Germinal center (tissue), 1 donor: ENCODE measurements at regions not wholly inside any gene's neighbourhood (a gene's known extent, or its start where the extent isn't known, plus 50 kb on each side); places are given as distances from the start of the nearest gene placed in this dataset.

Source experiments
- DNase-seq: peaks from one replicate; pipeline ENCODE4 v3.0.0; 2012; ENCODE audit warnings: mixed read lengths, low spot score

- no peak for DNase-seq
Measured at GRCh38 chr1:67616394-67616985, 68.5 kb upstream of the GADD45A start.

- no peak for DNase-seq
Measured at GRCh38 chr1:67618285-67619018, 66.5 kb upstream of the GADD45A start.

GRCh38 chr1:67619080-67619479, 65.9 kb upstream of the GADD45A start:
- no peak for DNase-seq

GRCh38 chr1:67623906-67624305, 61.1 kb upstream of the GADD45A start:
- DNase-seq = no peak

DNA sequence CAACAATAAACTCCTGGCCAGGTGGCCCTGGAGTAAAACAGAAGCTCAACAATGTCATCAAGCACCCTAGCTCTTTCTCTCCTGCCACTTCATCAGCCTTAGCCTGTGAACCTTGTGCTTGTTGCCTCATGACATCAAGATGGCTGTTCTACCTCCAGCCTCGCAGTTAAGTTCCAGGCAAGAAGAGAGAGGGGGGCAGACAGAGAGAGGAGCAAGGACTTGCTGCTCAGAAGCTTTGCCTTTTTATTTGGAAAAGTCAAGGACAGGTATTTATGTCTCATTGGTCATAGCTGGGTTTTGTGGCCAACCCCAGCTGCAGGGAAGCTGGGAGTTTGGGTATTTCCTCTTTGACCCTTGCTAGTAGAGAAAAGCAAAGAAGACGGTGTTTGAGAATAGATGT, 60.3 kb upstream of the GADD45A start:
- DNase-seq = no peak

GRCh38 chr1:67626090-67626860, 58.7 kb upstream of the GADD45A start:
- DNase-seq = no peak

DNA sequence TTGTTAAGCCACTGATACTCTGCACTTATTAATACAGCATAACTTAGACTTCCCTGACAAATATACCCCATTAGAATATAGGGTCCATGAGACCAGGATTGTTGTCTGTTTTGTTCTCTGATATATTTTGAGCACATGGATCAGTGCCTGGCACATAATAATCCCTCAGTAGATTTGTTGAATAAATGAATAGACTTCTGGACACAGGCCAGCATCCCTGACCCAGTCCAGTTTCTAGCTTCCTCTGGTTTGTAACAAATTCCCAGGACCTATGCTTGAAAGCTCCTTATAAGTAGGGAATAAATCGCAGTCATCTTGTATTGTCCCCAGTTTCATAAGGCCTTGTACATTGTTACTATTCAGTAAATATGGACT, 58.2 kb upstream of the GADD45A start:
- no peak for DNase-seq

- no peak for DNase-seq
Measured at GRCh38 chr1:67627336-67627735, 57.7 kb upstream of the GADD45A start.

GRCh38 chr1:67627906-67628305, 57.1 kb upstream of the GADD45A start:
- DNase-seq = no peak

- no peak for DNase-seq
Measured at GRCh38 chr1:67629370-67630075, 55.5 kb upstream of the GADD45A start.

DNA sequence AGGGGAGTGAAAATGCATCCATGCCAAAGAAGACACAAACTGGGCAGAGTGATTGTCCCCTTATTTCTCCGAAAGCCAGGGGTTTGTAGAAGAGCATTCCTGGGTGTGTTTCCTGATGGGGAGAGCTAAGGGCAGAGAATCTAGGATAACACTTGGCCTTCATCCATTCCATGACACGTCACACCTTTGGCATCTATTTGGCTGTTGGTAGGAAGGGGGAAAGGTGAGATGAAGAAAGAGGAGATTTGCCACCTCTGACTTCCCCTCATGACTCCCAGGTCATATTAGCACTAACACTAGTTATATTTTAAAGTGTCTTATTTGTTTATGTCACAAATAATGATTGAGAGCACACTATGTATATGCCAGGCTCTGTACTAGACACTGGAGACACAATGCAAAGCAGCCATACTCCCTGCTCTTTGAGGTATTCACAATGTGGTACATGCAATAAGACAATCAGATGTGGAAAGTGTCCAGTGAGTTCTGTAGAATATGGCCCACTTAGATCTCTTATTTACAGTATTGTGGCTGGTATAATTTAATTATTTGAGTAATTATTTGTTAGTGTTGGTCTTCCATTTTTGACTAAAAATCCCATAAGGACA, 54.5 kb upstream of the GADD45A start:
- DNase-seq = no peak

DNA sequence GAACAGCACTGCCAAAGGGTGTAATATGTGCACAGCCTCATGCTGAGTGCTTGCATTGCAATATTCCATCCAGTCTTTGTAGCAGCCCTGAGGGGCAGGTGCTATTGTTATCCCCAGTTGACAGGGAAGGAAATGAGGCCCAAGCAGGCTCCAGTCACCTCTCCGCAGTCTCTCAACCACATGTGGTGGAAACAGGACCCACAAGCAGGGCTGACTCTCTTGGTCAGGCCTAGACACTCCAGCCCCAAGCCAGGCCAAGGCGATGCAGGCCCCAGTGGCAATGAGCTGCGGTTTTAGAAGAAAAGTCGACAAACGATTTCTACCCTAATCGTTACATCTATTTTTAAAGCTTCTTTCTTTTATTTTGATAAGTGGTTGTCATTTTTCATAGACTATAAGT, 52.6 kb upstream of the GADD45A start:
- DNase-seq = no peak

DNA sequence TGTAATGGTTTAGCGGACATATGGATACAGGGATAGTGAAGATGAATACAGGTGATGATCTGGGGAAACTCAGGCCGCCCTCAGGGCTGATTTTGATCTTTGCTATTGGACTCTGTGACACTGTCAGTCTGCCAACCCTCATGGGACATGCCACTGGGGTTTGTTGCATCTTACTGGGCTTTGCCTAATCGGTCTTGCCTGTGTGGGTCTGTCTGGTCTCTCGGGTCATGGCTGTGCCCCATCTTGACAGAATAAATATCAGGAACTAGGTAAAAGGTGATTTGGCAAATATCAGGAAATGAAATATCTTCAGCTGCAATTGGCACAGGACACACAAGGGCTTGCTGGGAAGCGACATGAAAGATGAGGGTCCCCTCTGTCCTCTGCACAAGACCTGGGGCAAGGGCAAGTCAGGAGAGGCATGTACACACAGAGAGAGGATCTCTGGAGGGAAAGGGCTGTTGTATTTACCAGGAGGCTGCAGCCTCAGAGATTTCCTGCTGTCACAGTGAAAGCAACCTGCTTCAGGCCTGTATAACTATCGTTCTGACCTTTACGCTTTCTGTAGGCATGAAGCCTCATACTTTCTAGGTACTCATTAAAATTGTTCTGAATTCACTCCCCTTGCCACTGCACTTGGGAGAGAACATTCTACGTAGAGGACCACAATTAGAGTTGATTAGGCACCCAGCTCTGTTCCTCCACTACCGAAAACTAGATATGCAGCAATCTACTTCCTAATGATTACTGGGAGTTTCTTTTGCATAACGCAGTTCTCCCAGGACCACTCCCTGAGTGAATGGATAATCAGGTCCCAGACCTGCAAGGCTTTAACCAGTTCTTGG, 52.0 kb upstream of the GADD45A start:
- no peak for DNase-seq

GRCh38 chr1:67634396-67634935, 50.5 kb upstream of the GADD45A start:
- no peak for DNase-seq

DNA sequence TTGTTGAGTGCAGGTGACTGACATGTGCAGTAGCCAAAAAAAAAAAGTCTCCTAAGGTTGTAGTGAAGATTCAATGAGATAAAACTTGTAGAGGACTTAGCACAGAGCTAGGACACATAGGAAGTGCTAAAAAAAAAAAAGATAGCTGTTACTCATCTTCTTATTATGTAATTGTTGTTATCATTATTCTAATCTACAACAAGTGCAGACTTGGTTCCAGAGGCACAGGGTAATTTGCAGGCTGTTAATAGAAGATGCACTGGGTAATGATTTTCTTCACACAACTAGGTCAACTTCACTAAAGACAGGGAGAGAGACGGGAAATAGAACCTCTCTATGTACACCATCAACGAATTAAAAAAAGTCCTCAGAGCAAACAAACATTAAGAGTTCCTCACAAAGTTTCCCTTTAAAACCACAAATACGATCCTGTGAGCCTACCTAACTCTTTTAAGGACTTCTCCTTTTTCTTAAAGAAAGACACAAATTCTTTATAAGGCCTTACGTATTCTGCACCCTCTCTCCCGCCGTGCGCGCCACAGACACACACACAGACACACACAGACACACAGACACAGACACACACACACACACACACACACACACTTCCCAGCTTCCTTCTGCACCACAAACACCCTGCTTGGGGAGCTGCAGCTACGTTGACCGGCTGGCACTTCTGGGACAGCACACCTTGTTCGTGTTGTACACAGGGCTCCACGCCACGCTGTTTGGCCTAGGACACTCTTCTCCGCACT, 49.8 kb upstream of the GADD45A start:
- DNase-seq = no peak
